Endodermal cell (in vitro differentiated cells): ENCODE measurements at regions not wholly inside any gene's neighbourhood (a gene's known extent, or its start where the extent isn't known, plus 50 kb on each side); places are given as distances from the start of the nearest gene placed in this dataset.

ENCODE experiments used
- DNase-seq: peaks from one replicate; pipeline ENCODE4 v3.0.0-alpha.2; 2017
- H3K27ac ChIP-seq: 2 replicates; pipeline ENCODE4 v1.5.1; 2013; ENCODE audit warnings: mild to moderate bottlenecking, low read depth, low read length, moderate library complexity
- H3K27me3 ChIP-seq: 2 replicates; pipeline ENCODE4 v1.6.1; 2013; ENCODE audit warnings: mild to moderate bottlenecking, low read length, moderate library complexity; ENCODE audit not compliant: insufficient read depth, control insufficient read depth, poor library complexity, severe bottlenecking
- H3K36me3 ChIP-seq: 2 replicates; pipeline ENCODE4 v1.7.0; 2013; ENCODE audit warnings: mild to moderate bottlenecking, low read length, moderate library complexity; ENCODE audit not compliant: control insufficient read depth, insufficient read depth
- H3K4me1 ChIP-seq: one replicate; pipeline ENCODE4 v1.7.0; 2013; ENCODE audit warnings: low read length; ENCODE audit not compliant: control insufficient read depth, insufficient read depth
- H3K4me3 ChIP-seq: 2 replicates; pipeline ENCODE4 v1.5.1; 2013; ENCODE audit warnings: mild to moderate bottlenecking, low read length, moderate library complexity
- H3K9ac ChIP-seq: 2 replicates; pipeline ENCODE4 v1.6.1; 2013; ENCODE audit warnings: mild to moderate bottlenecking, low read length, moderate library complexity; ENCODE audit not compliant: poor library complexity, severe bottlenecking; ENCODE audit errors: extremely low read depth
- H3K9me3 ChIP-seq: 2 replicates; pipeline ENCODE4 v1.6.1; 2013; ENCODE audit warnings: mild to moderate bottlenecking, low read length, moderate library complexity; ENCODE audit not compliant: control insufficient read depth
- H3K27ac Mint-ChIP-seq: 2 replicates; pipeline ENCODE4 v1.8.0; 2020; ENCODE audit warnings: mixed read lengths
- H3K27me3 Mint-ChIP-seq: 2 replicates; pipeline ENCODE4 v1.8.0; 2021; ENCODE audit warnings: mild to moderate bottlenecking, mixed read lengths; ENCODE audit not compliant: insufficient read depth
- H3K36me3 Mint-ChIP-seq: 2 replicates; pipeline ENCODE4 v1.8.0; 2020; ENCODE audit warnings: low read depth, mixed read lengths
- H3K4me1 Mint-ChIP-seq: 2 replicates; pipeline ENCODE4 v1.8.0; 2020; ENCODE audit warnings: mixed read lengths
- H3K4me3 Mint-ChIP-seq: 2 replicates; pipeline ENCODE4 v1.8.0; 2020; ENCODE audit warnings: mild to moderate bottlenecking, moderate library complexity, mixed read lengths
- H3K9me3 Mint-ChIP-seq: 2 replicates; pipeline ENCODE4 v1.8.0; 2020; ENCODE audit warnings: mild to moderate bottlenecking, mixed read lengths
- WGBS, 2 experiments: methylation state at CpG; one replicate each; pipeline versions ENCODE4 v1.1.5 to v1.1.7; 2013; ENCODE audit warnings: missing lambda C conversion rate in 2 of 2, mixed read lengths in 1 of 2; ENCODE audit not compliant: insufficient coverage in 1 of 2, insufficient read length in 1 of 2; 5-methylcytosine and 5-hydroxymethylcytosine counted together
- TF ChIP-seq, protein P1 (sequence below): fragments of 200-600 bp; sonication (generic); conservative IDR thresholded peaks from 2 replicates; pipeline ENCODE4 v1.5.0; 2021; ENCODE audit warnings: antibody characterized with exemption, mild to moderate bottlenecking

DNA sequence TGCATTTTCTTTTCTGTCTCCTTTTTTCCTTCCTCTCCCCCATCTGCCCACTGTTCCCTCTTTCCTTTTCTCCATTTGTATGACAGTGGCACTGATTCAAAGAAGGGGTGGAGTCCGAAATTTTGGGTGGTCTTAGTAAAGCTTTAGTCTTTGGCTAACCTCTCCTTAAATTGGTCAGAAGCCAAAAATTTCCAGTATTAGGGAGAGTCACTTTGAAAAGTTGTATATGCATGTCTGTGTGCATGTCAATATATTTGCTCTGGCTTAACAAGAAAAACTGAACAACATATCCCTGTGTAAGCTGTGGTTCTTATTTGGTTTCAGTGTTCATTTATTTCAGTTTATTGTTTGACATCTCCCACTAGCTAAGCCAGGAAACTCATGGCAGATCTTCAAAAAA lies 314.8 kb upstream of the CXADR start:
- H3K9ac ChIP-seq, result no peak overlapping the region
- no peak for DNase-seq
- 86% methylated on average over 1 of the region's 1 CpG; no CpG with 5 or more reads in 1 of the 2 experiments for WGBS, 2 experiments
- Mint-ChIP-seq H3K27ac (no peak overlapping the region), H3K27me3 (no peaks in the 10 kb centered on the region), H3K4me1 (peaks cover 9% of the 10 kb centered on the region), H3K4me3 (no peak overlapping the region), H3K9me3 (peaks cover 1% of the 10 kb centered on the region), H3K36me3 (no peaks in the 10 kb centered on the region)
- no peaks in the 10 kb centered on the region for H3K9me3 ChIP-seq
- H3K36me3 ChIP-seq, result no peaks in the 10 kb centered on the region
- no peak overlapping the region for H3K4me3 ChIP-seq
- TF ChIP-seq, protein P1, sequence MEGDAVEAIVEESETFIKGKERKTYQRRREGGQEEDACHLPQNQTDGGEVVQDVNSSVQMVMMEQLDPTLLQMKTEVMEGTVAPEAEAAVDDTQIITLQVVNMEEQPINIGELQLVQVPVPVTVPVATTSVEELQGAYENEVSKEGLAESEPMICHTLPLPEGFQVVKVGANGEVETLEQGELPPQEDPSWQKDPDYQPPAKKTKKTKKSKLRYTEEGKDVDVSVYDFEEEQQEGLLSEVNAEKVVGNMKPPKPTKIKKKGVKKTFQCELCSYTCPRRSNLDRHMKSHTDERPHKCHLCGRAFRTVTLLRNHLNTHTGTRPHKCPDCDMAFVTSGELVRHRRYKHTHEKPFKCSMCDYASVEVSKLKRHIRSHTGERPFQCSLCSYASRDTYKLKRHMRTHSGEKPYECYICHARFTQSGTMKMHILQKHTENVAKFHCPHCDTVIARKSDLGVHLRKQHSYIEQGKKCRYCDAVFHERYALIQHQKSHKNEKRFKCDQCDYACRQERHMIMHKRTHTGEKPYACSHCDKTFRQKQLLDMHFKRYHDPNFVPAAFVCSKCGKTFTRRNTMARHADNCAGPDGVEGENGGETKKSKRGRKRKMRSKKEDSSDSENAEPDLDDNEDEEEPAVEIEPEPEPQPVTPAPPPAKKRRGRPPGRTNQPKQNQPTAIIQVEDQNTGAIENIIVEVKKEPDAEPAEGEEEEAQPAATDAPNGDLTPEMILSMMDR, result no peak
- no peaks in the 10 kb centered on the region for H3K4me1 ChIP-seq
- no peaks in the 10 kb centered on the region for H3K27me3 ChIP-seq
- H3K27ac ChIP-seq, result no peak overlapping the region

DNA sequence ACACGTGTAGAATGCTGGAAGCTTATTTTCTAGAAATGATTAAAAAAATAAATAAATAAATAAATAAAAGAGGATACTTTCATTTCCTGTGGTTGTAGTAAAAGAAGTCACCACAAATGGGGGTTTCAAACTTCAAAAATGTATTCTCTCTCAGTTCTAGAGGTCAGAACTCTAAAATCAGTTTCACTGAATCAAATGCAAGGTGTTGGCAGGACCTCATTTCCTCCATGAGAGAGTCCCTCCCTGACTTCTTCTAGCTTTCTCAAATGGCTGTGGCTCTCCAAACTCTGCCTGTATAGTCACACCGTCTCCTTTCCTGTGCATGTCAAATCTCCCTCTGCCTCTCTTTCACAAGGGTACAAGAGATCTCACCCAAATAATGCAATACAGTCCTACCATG lies 312.6 kb upstream of the CXADR start:
- H3K36me3 ChIP-seq, result no peaks in the 10 kb centered on the region
- no peak overlapping the region for H3K27ac ChIP-seq
- Mint-ChIP-seq H3K9me3 (peaks cover 6% of the 10 kb centered on the region), H3K4me3 (no peak overlapping the region), H3K27me3 (no peaks in the 10 kb centered on the region), H3K4me1 (peaks cover 9% of the 10 kb centered on the region), H3K27ac (no peak overlapping the region), H3K36me3 (no peaks in the 10 kb centered on the region)
- DNase-seq, result no peak
- H3K9ac ChIP-seq, result no peak overlapping the region
- TF ChIP-seq, protein P1, result no peak
- H3K4me1 ChIP-seq, result no peaks in the 10 kb centered on the region
- H3K27me3 ChIP-seq, result no peaks in the 10 kb centered on the region
- no peaks in the 10 kb centered on the region for H3K9me3 ChIP-seq
- no peak overlapping the region for H3K4me3 ChIP-seq
- 83 to 94% methylated on average over 1 of the region's 2 CpGs for WGBS, 2 experiments

DNA sequence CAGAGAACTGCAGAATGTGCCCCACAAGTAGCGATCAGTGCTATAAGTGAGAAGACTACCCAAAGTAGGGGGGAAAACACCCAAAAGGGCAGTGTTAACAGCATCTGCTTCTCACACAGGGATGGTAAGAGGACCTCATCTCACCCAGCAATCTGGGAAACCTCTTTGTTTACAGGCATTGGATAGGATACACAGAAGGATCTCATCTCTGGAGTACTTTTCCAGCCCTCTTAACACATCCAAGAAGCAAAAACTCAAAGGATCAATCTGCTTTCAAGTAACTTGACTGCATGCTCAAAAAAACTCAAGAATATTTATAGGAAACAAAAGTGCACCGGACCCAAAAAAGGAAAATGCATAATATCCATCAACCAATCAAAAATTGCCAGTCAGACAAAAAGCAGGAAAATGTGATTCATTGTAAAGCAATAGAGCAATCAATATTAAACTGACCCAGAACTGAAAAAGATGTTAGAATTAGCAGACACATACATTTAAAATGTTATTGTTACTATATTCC lies 311.0 kb upstream of the CXADR start:
- 82 to 90% methylated on average over 1 to 2 of the region's 2 CpGs for WGBS, 2 experiments
- peaks cover 9% of the 10 kb centered on the region for H3K4me1 Mint-ChIP-seq
- no peak overlapping the region for H3K4me3 Mint-ChIP-seq

More for the DNA sequence above, 311.0 kb upstream of the CXADR start:
- Histone ChIP-seq H3K27me3 (no peaks in the 10 kb centered on the region), H3K4me1 (no peaks in the 10 kb centered on the region), H3K4me3 (no peak overlapping the region), H3K9ac (no peak overlapping the region), H3K27ac (no peak overlapping the region), H3K36me3 (no peaks in the 10 kb centered on the region), H3K9me3 (peaks cover under 1% of the 10 kb centered on the region)
- no peak for DNase-seq
- TF ChIP-seq, protein P1, result no peak
- Mint-ChIP-seq H3K9me3 (peaks cover 6% of the 10 kb centered on the region), H3K27me3 (no peaks in the 10 kb centered on the region), H3K36me3 (no peaks in the 10 kb centered on the region), H3K27ac (no peak overlapping the region)
